Hematopoietic multipotent progenitor cell (in vitro differentiated cells): ENCODE measurements at regions not wholly inside any gene's neighbourhood (a gene's known extent, or its start where the extent isn't known, plus 50 kb on each side); places are given as distances from the start of the nearest gene placed in this dataset.

Experiments used
- DNase-seq, 3 donors: peaks; one replicate each; pipeline ENCODE4 v3.0.0-alpha.2; 2011 to 2015; ENCODE audit warnings: low read depth in 2 of 3, low spot score in 2 of 3

DNA sequence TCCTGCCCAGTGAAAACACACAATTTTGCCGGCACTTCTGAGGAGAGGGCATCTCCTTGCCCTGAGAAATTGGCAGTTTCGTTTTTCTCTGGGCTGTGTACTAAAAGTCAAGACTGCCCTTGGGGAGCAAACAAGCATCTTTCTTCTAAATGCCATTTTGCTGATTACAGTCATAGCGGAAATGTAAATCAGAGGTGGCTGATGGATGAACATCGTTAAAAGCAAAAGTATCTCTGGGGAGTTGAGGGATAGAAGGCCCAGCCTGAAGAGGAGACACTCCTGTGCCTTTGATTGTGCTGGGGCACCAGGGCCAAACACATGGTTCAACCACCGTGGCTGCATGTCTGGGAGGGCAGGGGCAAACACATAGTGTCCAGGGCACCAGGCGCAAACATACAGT is 49.8 kb downstream of the ABCC12 start:
- DNase-seq, result no peak

DNA sequence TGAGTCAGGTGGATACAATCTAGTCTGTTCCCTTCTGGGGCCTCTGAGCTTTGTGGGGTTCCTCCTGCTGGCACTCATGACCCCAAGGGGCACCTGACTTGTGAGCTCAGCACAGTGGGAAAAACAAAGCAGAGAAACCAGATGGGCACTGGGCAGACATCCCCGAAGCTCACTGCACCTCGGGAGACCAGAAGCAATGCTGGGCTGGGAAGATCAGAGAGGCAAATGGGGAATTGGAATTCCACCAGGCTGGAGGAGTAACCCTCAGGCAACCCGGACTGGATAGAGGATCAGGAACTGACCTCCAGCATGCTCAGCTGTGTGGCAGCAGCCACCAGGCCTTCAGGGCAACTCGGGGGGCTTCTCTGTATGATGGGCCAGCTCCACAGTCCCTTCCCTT is 50.3 kb downstream of the ABCC12 start:
- no peak for DNase-seq

DNA sequence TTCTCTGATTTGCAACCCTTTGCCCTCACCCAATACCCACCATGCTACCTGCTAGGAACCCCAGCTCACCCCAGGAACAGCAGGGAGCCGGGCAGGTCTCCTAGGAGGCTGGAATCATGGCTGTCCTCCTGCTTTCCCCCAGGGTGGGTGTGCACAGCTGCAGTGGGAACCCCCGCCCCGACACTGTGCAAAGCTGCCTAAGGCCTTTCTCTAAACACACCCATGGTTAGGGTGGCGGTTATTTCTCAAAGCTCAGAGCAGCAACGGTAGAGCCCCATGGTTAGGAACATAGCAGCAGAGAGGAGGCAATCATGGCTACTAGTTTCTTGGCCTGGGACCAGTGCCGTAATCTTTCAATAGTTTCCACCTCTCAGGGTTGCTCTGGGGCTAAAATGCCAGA is 52.2 kb downstream of the ABCC12 start:
- DNase-seq, result no peak

DNA sequence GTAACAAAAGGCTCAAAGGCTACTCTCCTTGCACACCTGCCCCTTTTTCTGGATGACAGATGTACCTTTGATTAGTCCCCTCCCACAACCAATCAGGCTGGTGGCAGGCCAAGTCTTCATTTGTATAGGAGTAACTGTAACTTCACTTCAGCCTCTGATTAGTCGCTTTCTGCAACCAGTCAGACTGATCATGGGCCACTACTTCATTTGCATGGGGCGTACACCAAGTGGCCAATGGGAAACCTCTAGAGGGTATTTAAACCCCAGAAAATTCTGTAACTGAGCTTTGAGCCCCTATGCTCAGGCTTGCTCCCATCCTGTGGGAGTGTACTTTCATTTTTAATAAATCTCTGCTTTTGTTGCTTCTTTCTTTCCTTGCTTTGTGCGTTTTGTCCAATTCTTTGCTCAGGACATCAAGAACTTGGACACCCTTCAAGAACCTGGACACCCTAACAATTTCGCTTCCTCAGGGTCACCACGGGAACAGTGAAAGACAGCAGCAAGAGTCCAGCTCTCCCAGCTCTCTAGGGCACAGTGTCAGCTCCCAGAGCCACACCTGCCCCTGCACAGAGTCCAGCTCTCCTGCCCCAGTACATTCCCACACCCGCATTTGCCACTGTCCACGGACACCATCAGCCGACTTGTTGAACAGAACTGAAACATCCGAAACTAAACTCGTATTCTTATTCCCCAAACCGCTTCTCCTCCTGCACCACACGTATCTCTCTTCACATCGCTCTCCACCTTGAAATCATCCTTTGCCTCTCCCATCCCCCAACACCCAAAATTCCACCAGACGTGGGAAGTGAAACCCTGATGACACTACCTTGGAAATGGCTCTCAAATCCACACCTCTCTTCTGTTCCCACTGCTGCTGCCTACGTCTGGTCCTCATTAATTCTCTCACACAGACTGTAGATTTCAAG is 53.4 kb downstream of the ABCC12 start:
- no peak for DNase-seq

DNA sequence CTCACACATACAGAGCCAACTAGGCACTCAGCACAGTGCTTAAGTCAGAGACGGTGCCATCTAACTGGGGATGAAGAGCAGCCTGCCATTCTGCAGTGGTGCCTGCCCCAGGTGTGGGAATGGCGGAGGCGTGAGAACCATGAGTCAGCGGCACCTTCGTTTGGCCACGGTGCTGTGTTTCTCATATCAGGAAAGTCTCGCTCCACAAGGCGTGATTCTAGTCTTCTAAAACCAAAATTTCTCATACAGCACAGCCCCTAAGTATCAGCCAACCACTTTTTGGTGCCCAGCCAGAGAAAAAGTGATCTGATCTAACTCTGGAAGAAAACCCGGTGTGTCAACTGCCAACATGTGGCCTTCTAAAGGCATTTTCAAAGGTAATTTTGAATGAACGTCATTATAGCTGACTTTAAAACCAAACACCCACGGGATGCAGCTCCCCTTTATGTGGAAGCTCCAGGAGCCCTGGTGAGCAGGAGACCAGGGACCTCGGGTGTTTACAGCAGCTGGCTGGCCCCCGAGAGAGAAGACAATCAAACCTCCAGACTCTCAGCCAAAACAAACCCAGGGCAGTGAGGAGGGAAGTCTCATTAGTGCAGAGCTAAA is 54.6 kb downstream of the ABCC12 start:
- DNase-seq, result no peak

DNA sequence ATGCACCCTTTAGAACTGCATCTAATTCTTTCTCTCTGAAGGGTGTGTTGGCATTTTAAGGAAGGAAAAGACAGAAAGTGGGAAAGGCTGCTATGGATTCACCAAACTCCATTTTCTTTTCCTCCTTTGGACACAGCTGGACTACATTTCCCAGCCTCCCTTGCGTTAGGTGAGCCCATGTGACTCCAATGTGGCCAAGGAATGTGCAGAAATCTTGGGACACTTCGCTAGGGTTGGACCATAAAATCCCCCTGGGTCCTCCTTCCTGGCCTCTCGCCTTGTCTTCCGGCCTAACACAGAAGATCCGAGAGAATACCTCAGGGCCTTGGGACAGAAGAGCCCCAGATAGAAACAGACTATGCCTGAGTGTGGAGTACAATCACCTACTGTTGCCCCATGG is 56.3 kb downstream of the ABCC12 start:
- no peak for DNase-seq

DNA sequence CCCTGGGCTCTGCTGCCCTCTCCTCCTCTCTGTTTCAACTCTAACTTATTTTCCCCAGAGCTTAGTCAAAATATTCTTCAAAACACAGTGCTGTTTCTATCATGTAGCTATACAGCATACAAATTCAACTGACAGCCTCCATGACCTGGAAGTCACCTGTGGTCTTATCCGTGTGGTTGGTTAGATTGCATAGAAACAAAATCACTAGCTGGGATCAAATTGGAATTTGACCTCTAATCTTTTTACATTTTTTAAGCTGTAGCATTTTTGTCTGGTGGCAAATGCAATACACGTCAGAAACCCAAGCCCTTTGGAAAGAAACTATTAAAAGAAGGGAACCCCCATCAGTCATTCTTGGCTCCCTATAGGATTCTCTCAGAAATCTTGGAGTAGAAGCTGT is 57.3 kb downstream of the ABCC12 start:
- DNase-seq, result no peak

DNA sequence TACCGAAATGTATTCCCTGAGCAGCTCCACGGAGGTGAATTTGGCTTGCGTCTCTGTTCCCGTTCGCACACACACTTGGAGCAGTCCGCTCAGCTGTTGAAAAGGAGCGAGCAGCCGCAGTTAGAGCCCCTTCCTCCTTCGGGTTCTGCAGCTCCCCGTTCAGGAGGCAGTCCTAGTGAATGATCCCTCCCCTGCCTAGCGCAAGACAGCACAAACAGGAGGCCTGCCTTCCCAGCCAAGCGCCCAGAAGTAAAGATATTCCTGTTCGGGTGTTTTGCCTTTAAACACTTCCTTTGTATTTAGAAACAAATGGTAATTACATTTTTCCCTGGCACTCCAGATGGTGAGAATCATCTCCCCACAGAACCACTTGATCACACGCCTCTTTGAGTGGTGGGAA is 64.7 kb downstream of the ABCC12 start:
- no peak for DNase-seq

DNA sequence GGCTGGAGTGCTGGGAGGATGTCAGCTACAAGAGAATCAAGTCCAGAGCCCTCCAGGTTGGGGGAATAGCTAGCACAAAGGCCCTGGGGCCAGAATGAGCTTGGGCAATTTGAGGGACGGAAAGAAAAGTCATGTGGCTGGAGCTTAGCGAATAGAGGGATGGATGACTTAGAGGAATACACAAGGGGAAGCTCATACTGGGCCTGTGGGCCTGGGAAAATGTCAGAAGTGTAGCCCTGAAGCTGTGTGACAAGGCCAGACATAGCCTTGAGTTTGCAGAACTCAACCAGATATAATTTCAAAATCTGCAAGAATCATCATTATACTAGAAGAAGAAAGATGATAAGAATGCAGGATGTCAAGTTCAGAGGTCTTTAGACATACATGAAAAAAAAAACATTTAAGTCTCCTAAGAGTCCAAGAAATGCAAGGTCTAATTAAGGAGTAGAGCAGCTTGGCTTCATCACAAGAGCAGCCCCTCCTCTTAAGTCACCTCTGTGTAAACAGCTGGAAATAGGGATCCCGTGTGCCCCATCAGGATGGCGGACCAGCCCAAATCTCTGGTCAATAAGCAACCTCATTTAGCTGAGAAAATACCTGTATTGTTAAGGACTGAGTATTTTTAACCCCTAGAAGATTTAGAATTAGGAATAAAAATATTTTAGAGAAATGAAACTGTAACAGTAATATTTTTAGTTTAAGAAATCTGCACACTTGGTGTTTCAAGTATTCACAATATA is 66.6 kb downstream of the ABCC12 start:
- no peak for DNase-seq

DNA sequence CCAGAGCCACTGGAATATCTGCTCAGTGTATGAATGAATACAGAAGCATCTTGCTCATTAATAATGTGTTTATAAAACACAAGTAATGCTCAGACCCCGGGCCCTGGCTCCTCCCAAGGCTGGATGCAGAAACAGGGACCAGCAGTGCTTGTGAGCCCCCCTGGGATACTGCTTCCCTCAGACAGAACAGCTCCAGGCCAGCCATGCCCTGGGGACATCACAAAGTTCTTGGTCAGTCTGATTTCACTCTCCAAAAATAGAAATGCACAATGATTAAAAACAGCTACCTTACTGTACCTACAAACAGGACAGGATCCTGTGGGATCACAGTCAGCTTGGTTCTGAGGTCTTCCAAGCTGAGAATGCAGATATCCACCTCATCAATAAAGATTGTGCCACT is 68.2 kb downstream of the ABCC12 start:
- no peak for DNase-seq

DNA sequence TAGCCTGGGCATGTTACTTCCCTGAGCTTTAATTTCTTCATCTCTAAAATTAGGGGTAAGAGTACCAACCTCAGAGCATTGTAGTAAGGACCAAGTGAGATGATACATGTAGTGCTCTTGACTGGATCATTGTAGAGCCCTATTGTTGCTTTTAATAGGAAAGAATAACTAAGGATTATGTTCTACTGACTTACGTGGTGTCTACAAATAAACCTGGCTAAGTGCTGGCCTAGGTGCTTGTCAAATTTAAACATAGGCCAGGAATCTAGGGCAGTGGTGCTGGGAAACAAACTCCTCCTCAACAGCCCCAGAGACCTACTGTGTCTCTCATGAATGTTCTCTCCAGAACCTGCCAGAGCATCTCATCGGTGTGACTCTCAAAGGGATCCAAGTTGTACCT is 69.4 kb downstream of the ABCC12 start:
- no peak for DNase-seq

DNA sequence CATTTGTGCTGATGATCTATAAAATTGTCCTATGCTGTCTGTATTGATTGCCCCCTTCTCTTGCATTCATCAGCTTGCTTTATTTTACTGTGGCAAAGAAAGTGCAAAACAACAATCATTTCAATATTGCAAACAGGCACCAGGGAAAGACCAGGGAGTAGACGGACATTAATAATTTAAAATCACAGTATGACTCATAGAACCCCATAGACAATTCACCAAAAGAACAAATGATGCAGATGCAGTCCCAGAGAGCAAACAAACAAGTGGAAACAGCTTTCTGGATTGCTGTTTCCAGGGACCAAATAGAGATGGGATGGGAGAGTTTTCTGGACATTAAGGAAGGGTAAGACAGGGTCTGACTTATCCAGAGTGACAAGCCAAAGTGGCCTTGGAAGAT is 70.1 kb downstream of the ABCC12 start:
- no peak for DNase-seq

DNA sequence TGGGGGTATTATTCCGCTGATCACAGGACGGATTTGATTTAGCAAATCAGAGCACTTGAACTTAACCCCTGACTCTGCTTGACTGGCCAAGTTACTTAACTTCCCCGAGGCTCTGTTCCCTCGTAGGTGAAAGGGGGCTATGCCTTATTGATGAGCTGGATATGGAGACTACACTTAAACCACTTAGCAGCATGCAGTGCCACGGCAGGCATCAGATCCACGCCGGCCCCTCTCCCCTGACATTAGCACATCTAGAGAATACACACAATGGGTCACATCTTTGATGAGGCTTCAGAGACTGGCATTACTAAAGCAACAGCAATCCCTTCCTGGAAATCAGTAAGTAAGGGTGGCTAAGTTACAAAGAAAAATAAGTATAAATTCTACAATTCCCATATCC is 71.0 kb downstream of the ABCC12 start:
- no peak for DNase-seq

DNA sequence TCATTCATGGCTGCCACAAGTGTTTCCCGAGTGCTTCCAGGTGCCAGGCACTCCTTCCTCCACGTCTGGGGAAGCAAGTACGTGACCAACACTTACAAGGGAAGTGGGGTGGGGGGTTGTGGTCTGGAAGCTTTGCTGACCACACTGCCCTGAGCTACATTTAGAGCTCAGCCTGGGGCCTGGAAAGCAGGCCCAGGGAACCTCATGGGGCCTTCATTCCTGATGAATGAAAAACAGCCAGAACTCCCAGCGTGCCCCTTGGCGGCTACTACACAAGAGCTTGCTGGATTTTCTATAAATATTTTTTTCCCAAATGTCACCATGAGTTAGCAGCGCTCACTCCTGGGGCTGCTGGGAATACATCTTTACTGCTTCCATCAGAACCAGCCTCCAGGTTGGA is 73.3 kb downstream of the ABCC12 start:
- no peak for DNase-seq

DNA sequence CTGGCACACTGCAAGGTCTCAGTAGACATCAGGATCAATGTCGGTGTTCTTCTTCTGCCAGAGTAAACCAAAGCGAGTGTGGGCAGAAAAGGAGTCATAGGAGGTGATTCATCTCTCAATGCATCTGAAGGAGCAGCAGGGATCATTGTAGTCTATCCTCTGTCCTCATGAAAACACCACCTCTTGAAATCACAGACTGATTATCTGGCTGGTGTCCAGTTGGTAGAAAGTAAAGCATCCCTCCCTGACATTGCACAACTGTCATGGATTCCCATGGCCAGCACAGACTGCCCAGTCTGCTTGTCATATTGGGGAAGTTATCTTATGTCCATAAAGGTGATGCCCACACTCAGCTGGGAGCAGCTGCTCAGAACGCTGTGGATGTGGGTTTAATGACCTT is 74.1 kb downstream of the ABCC12 start:
- DNase-seq, result no peak

DNA sequence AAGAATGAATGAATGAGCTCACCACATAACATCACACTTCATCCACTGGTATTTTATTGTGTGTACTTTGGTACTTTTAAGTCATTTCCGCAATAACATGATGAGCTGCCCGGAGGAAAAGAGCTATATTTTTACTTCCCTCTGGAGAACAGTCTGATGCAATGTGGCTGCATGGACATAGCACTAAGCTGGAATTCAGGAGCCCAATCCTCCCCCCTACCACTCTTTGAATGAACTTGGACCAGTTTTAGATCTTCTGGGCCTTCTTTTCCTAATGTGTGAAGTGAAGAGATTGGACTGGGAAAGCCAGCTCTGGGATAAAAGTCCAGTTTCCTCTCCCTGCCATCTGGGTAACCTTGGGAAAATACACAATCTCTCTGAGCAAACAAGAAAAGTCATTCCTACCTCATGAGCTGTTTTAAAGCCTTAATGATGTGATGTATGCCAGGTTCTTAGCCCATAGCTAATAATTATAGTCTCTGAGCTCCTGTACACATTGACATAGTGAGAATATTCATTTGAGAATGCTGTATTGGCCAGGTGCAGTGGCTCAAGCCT is 79.3 kb downstream of the ABCC12 start:
- no peak for DNase-seq

DNA sequence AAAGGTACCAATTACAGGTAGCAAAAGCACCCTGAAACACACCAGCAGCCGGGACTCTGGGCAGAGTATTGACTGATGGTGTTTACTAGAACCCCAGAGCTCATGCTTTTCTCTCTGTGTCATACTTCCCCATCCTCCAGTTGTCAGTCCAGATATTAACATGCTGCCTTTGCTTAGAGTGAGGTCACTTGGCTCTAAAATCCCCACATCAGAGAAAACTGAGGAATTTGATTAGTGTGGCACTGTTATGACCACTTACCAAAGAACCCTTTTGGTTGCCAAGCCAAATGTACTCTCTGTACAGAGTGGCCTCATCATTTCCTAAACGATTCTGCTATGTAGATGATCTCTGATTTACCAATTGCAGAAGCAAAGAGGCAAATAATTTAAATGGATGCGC is 80.4 kb downstream of the ABCC12 start:
- DNase-seq, result no peak

DNA sequence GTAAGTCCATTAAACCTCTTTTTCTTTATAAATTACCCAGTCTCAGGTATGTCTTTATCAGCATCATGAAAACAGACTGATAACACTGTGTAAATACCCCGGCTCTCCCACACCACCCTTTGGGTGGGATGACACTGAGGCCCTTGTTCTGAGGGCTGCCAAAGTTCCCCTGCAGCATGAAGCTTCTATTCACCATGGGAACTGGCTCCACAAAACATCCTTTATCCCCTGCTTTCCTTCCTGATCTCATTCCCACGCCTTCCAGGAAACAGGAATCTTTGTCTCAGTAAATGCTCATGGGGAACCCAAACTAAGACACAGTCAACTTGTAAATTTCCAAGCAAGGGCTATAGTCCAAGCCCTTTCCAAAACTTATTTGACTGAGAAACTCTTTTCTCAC is 88.4 kb downstream of the ABCC12 start:
- no peak for DNase-seq

DNA sequence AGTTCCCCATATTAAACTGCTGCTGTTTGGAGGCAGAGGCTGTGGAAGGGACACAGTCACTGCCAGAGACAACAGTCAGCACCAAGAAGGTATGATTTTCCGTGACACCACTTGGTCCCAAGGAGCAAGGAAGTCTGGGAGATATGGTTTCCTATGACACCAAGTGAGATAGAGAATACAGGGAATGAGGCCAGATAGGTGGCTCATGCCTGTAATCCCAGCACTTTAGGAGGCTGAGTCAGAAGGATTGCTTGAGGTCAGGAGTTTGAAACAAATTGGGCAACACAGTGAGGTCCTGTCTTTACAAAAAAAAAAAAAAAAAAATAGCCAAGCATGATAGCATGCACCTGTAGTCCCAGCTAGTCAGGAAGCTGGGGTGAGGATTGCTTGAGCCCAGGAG is 90.8 kb downstream of the ABCC12 start:
- no peak for DNase-seq

DNA sequence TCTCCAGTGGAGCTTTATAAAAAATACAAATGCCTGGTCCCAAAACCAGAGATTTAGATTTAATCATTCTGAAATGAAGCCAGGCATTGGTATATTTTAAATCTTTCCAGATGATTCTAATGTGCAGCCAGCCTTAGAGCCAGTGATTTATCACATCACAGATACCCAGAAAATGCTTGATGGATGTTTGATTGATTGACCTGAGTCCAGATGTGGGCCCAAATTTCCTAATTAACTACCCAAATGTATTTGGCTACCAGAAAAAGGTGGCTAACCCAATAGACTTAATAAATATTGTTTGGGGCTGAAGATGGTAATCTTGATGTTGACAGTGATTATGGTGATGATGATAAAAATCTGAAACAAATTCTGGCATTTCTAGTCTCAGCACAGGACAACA is 93.1 kb downstream of the ABCC12 start:
- DNase-seq, result no peak

DNA sequence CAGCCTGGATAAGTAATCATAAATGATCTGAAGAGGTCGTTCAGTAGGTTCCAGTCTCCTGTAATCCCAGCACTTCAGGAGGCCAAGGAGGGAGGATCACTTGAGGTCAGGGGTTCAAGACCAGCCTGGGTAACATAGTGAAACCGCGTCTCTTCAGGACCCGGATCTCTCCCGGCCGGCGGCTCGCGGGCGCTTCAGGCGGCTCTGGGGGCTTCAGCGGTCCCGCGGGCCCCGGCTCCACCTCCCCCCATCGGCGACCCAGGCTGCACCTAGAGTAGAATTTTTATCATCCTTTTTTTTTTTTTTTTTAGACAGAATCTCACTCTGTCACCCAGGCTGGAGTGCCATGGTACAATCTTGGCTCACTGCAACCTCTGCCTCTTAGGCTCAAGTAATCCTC is 95.9 kb downstream of the ABCC12 start:
- no peak for DNase-seq
